ENCODE measurements at regions not wholly inside any gene's neighbourhood (a gene's known extent, or its start where the extent isn't known, plus 50 kb on each side); places are given as distances from the start of the nearest gene placed in this dataset.
A peak's percentile ranks its signal among the peaks of the same experiment; 100 is the strongest.

DNA sequence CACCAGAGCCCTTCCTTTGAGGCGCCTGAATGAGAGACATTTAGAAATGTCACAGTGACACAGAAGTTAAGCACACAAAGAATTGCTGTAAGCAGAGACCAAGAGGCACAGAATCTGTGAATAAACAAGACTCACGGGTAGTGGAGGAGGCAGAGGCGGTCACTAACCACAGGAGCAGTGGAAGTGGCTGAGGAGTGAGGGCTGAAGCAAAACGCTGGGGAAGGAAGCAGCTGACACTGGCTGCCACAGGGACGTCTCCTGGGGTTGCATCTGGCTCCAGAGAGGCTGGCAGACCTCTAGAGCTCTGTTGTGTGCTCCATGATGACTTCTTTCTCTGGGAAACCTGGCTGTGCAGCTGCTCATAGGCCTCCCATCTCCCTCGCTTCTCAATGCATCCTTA lies 65.0 kb upstream of the SLC2A12 start:
- intact Hi-C loops (cut with DNase I), result no loop called here
- no peak for ATAC-seq
- no peak for DNase-seq

DNA sequence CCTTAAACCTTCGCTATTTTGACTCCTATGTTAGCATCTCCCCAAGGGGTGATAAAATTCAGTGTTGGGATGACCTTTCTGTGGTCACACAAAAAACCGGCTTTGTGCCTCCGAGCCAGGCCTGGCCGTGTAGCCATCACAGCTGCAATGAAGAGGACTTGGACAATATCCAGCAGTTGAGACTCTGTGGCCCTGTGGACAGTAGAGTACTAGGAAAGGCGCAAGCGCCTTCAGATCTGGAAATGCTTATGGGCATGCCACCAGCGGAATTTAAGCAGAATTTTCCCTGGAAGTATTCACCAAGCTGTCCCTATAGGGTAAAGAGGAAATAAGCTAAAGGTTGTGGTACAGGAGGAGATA lies 63.3 kb upstream of the SLC2A12 start:
- no peak for ATAC-seq
- intact Hi-C loops (cut with DNase I), result no loop called here
- no peak for DNase-seq

DNA sequence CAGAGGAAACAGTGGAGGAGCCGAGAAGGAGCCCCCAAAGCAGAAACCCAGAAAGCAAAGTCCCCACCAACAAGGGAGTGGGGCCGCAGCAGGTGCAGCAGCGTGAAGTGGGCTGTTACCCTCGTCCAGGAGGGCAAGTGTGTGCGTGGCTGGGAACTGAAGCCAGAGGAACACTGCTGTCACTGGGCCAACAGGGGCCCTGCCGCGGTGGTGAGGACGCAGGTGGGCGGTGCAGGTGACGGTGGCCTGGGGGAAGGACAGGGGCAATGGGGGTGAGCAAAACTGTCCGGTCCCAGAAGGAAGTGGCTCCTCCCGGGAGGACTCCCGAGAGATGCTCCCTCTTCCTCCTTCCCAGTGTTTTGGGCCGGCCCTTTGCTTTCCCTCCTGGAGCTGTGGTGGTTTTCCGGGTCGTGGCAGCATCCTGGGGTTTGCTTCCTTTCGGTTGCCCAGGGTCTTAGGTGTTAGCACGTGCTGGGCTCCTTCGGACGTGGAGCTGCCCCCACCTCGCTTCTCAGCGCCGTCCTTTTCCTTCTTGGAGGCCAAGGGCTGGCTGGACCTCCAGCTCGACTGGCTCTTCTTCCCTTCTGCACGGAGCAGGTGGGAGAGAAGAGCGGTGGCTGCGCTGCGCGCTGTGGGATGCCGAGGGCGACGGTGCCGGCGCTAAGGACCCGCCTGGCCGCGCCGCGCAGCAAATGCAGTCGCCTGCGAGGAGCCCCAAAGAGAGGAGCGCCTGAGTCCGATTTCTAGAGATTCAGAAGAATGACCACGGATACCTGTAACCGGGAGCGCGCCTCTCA lies 62.7 kb upstream of the SLC2A12 start:
- DNase-seq (no peak), ATAC-seq (peak in 1 of 2 donors; percentile 30)
- intact Hi-C loops (cut with DNase I), result no loop called here

DNA sequence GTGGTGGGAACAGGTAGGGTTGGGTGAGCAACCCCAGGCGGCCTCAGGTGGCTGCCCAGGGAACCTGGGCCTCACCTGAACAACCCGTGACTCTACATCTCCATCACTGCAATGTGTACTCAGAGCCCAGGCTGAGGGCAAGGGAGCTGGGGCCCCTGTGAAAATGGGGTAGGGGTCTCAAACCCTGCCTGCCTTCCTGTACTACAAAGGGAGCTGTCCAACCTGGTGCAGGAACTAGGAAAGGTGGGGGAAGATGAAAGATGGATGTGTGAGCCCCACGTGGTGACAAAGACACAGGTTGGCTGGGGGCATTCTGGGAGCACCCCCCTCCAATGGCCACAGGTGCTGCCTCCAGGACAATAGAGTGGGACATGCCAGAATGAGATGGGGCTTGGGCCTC lies 62.1 kb upstream of the SLC2A12 start:
- ATAC-seq (no peak), DNase-seq (no peak)
- intact Hi-C loops (cut with DNase I), result no loop called here

DNA sequence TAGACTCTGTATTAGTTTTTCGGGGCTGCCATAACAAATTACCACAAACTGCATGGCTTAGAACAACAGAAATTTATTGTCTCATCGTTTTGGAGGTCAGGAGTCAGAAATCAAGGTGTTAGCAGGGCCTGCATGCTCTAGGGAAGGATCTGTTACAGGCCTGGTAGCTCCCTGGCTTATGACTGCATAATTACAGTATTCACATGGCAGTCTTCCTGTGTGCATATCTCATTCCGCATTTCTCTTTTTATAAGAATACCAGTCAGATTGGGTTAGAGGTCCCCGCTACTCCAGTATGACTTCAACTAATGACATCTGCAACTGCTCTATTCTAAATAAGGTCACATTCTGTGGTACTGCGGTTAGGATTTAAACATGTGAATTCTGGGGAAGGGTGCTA lies 59.3 kb upstream of the SLC2A12 start:
- intact Hi-C loops (cut with DNase I), result no loop called here
- no peak for ATAC-seq
- DNase-seq, result no peak

DNA sequence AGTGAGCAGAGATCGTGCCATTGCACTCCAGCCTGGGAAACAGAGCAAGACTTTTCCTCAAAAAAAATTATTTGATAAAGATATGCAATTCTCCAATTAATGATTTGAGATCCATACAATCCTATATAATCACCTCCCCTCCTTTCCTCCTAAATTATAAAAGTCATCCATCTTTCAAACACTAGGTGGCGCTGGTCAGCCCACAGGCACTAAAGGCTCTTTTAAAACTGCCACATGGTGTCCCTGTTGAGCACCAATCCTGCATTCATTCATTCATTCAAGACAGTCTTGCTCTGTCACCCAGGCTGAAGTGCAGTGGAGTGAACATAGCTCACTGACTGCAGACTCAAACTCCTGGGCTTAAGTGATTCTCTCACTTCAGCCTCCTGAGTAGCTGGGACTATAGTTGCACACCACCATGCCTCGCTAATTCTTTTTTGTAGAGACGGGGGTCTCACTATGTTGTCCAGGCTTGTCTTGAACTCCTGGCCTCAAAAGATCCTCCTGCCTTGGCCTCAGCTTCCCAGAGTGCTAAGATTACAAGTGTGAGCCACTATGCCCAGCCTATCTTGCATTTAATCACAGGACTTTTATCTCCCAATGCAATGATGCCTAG lies 58.7 kb upstream of the SLC2A12 start:
- intact Hi-C loops (cut with DNase I), result no loop called here
- no peak for ATAC-seq
- no peak for DNase-seq

DNA sequence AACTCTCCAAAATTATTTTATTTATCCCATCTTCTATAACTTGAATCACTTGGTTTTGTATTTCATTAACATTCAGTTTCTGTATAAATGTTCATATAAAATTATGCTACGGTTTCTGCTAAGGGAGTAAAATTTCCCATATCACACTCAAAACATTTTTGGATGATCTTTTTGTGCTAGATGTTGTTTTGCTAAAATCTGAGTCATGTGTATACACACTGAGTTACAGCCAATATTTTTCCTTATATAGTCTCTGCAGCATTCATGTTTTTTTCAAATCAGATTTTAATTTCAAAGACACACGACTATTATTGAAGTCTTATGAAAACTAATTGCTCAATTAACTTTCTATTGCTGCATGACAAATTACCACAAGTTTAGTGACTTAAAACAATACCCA lies 54.3 kb upstream of the SLC2A12 start:
- no peak for DNase-seq
- ATAC-seq, result no peak
- intact Hi-C loops (cut with DNase I), result no loop called here

DNA sequence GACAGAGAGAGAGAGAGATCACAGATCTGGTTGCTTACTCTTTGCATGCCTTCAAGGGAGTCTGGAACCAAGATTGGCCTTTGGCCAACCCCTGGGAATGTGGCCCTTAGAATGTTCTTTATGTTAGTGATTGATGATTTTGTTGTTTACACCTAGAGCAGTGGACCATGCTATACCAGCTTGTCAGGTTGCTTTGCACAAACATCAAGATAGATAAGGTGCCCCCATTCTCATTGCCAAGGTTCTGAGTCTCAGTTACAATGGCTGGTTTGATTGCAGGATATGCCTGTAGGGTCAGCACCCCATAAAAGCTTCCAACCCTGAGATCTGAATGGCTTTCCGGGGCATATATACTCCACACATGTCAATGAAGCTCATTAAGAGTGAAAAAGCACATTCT lies 53.5 kb upstream of the SLC2A12 start:
- ATAC-seq, result no peak
- no peak for DNase-seq
- intact Hi-C loops (cut with DNase I), result no loop called here

DNA sequence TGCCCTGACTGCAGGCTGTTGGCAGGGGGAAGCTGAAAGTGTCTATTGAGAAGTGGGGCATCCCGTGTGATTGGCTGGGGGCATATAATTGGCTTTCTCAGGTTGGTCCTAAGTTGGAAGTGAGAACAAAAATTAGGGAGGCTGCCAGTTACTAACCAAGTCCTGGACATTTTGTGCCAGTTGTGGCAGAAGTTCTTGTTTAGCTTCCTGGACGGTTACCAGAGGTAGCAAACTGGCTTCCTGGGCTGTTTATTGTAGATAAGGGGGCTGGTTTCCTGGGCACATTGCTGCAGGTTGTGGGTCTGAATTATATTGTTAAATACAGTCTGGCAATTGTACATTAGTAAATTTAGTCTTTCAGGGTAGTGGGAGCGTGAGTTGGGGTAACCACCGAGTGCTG lies 50.6 kb upstream of the SLC2A12 start:
- DNase-seq (no peak), ATAC-seq (peak in 1 of 2 donors; percentile 15)
- intact Hi-C loops (cut with DNase I), result no loop called here

All from left cardiac atrium (tissue), 4 donors.